HepG2 (cell line): ENCODE measurements at regions not wholly inside any gene's neighbourhood (a gene's known extent, or its start where the extent isn't known, plus 50 kb on each side); places are given as distances from the start of the nearest gene placed in this dataset.

Experiments used
- ATAC-seq: fragments of 200-7000 bp; cut with Tn5 transposase; 3 replicates; pipeline ENCODE4 v1.9.1; 2020; ENCODE audit warnings: mild to moderate bottlenecking, moderate library complexity
- BruUV-seq: library from RNA; stranded (reverse); fragments of 400-500 nt; replicated peaks from 2 replicates; lab custom pipeline; 2021; lab: Mats Ljungman, UMichigan
- CTCF ChIA-PET: fragments of 300-600 bp; formaldehyde crosslinking; extraction: SDS; loops from one replicate; lab custom pipeline; 2021; ENCODE audit warnings: low total read pairs, inconsistent platforms, low intra/inter-chr PET ratio; lab: Yijun Ruan, JAX
- POLR2A ChIA-PET: fragments of 350-600 bp; sonication (Branson Sonifier 250); formaldehyde crosslinking; loops from one replicate; lab custom pipeline; 2020; ENCODE audit warnings: antibody characterized with exemption, inconsistent platforms; lab: Yijun Ruan, JAX
- DNase-seq: peaks from one replicate; pipeline ENCODE4 v3.0.0-alpha.2; 2015; ENCODE audit warnings: low spot score
- FAIRE-seq: peaks from 3 replicates; lab custom pipeline; 2011; peaks lifted over from hg19 to GRCh38; lab: Jason Lieb, UNC
- H2AFZ ChIP-seq: one replicate; pipeline ENCODE4 v1.6.1; 2011; ENCODE audit warnings: low read length, inconsistent platforms
- H3K27ac ChIP-seq: fragments of 300-600 bp; 3 replicates; pipeline ENCODE4 v1.8.0; 2011; ENCODE audit warnings: mixed run types, mild to moderate bottlenecking, mixed read lengths, low read length, inconsistent platforms; ENCODE audit not compliant: insufficient read depth; ENCODE audit errors: extremely low read length
- H3K27me3 ChIP-seq, 2 experiments: fragments of 200-600 bp in 1 of 2; 2 replicates in 1 of 2; 3 replicates in 1 of 2; pipeline versions ENCODE4 v1.6.0 to v1.8.0; 2011; ENCODE audit warnings: low read length in 2 of 2, mild to moderate bottlenecking in 2 of 2, moderate library complexity in 2 of 2, inconsistent platforms in 1 of 2; ENCODE audit not compliant: insufficient read depth in 2 of 2, control insufficient read depth in 1 of 2
- H3K36me3 ChIP-seq, 2 experiments: fragments of 200-600 bp in 1 of 2; replicated peaks in 1 of 2; 2 replicates in 1 of 2; 3 replicates in 1 of 2; pipeline versions ENCODE4 v1.5.1 to v1.8.0; 2011; ENCODE audit warnings: low read length in 2 of 2, inconsistent platforms in 1 of 2; ENCODE audit not compliant: insufficient read depth in 2 of 2, control insufficient read depth in 1 of 2
- H3K4me1 ChIP-seq: 2 replicates; pipeline ENCODE4 v1.5.1; 2012; ENCODE audit warnings: low read length, inconsistent platforms; ENCODE audit not compliant: insufficient read depth
- H3K4me2 ChIP-seq: 2 replicates; pipeline ENCODE4 v1.6.0; 2011; ENCODE audit warnings: low read depth, low read length, inconsistent platforms
- H3K4me3 ChIP-seq, 3 experiments: fragments of 200-600 bp in 1 of 3; sonication (generic), shearing (Covaris generic) in 1 of 3; replicated peaks in 1 of 3; 2 replicates each; pipeline ENCODE4 v1.5.1; 2011 to 2016; ENCODE audit warnings: low read length in 3 of 3, inconsistent platforms in 2 of 3, low read depth in 2 of 3, mild to moderate bottlenecking in 2 of 3, control low read depth in 1 of 3, mixed read lengths in 1 of 3; ENCODE audit not compliant: insufficient read depth in 1 of 3
- H3K79me2 ChIP-seq: one replicate; pipeline ENCODE4 v1.6.1; 2011; ENCODE audit warnings: low read length, inconsistent platforms; ENCODE audit not compliant: insufficient read depth
- H3K9ac ChIP-seq: 2 replicates; pipeline ENCODE4 v1.6.0; 2011; ENCODE audit warnings: mild to moderate bottlenecking, low read depth, low read length, inconsistent platforms; ENCODE audit not compliant: insufficient read depth
- H3K9me3 ChIP-seq: 2 replicates; pipeline ENCODE4 v1.5.1; 2012; ENCODE audit warnings: mild to moderate bottlenecking, low read length
- H4K20me1 ChIP-seq: 2 replicates; pipeline ENCODE4 v1.6.0; 2011; ENCODE audit warnings: inconsistent platforms, mild to moderate bottlenecking, low read length, moderate library complexity; ENCODE audit not compliant: insufficient read depth
- AKAP8 ChIP-seq: sonication (generic); formaldehyde crosslinking; IDR thresholded peaks from 2 replicates; pipeline ENCODE4 v1.5.1; 2020; ENCODE audit warnings: mild to moderate bottlenecking, missing genetic modification reagents
- CHCHD3 ChIP-seq: sonication (generic); formaldehyde crosslinking; IDR thresholded peaks from 2 replicates; pipeline ENCODE4 v1.8.0; 2022; ENCODE audit warnings: mild to moderate bottlenecking, missing genetic modification reagents, moderate library complexity
- DNMT1 ChIP-seq: sonication (generic); formaldehyde crosslinking; IDR thresholded peaks from 2 replicates; pipeline ENCODE4 v1.5.1; 2020; ENCODE audit warnings: mild to moderate bottlenecking, missing genetic modification reagents
- ETS1 ChIP-seq: sonication (generic); formaldehyde crosslinking; IDR thresholded peaks from 2 replicates; pipeline ENCODE4 v1.4.0; 2020; ENCODE audit warnings: missing genetic modification reagents
- HNRNPLL ChIP-seq: fragments of 200-400 bp; formaldehyde crosslinking; IDR thresholded peaks from 2 replicates; pipeline ENCODE4 v1.6.1; 2017; ENCODE audit warnings: mild to moderate bottlenecking, low read depth, low read length; ENCODE audit not compliant: poor library complexity, severe bottlenecking
- JUNB ChIP-seq: sonication (generic); formaldehyde crosslinking; IDR thresholded peaks from 2 replicates; pipeline ENCODE4 v1.8.0; 2022; ENCODE audit warnings: missing genetic modification reagents, mild to moderate bottlenecking, borderline replicate concordance
- KDM3A ChIP-seq: IDR thresholded peaks from 2 replicates; pipeline ENCODE4 v1.6.1; 2018; ENCODE audit warnings: low read depth, missing compliant biosample characterization
- MXI1 ChIP-seq: IDR thresholded peaks from 3 replicates; pipeline ENCODE4 v1.6.1; 2012; ENCODE audit warnings: low read depth, low read length, inconsistent platforms, borderline replicate concordance
- NAIF1 ChIP-seq: sonication (generic); formaldehyde crosslinking; IDR thresholded peaks from 2 replicates; pipeline ENCODE4 v1.5.0; 2020; ENCODE audit warnings: mild to moderate bottlenecking, missing genetic modification reagents, borderline replicate concordance
- PAX8 ChIP-seq: sonication (generic); formaldehyde crosslinking; IDR thresholded peaks from 2 replicates; pipeline ENCODE4 v1.8.0; 2022; ENCODE audit warnings: mild to moderate bottlenecking, missing genetic modification reagents, borderline replicate concordance
- PBX2 ChIP-seq: IDR thresholded peaks from 2 replicates; pipeline ENCODE4 v1.6.1; 2016; ENCODE audit warnings: control low read depth
- PRDM4 ChIP-seq: sonication (generic); formaldehyde crosslinking; IDR thresholded peaks from 2 replicates; pipeline ENCODE4 v1.9.0; 2021; ENCODE audit warnings: missing genetic modification reagents, borderline replicate concordance
- SMARCC2 ChIP-seq: fragments of 450-650 bp; IDR thresholded peaks from 2 replicates; pipeline ENCODE4 v1.6.1; 2017; ENCODE audit warnings: antibody characterized with exemption, mild to moderate bottlenecking
- ZMYM2 ChIP-seq: sonication (generic); formaldehyde crosslinking; IDR thresholded peaks from 2 replicates; pipeline ENCODE4 v1.8.0; 2022; ENCODE audit warnings: mild to moderate bottlenecking, missing genetic modification reagents
- ZNF563 ChIP-seq: sonication (generic); formaldehyde crosslinking; IDR thresholded peaks from 2 replicates; pipeline ENCODE4 v1.8.0; 2022; ENCODE audit warnings: mild to moderate bottlenecking, moderate library complexity, missing genetic modification reagents
- ZNF567 ChIP-seq: sonication (generic); formaldehyde crosslinking; IDR thresholded peaks from 2 replicates; pipeline ENCODE4 v1.8.1; 2023; ENCODE audit warnings: mild to moderate bottlenecking, missing genetic modification reagents, borderline replicate concordance
- ZNF747 ChIP-seq: sonication (generic); formaldehyde crosslinking; IDR thresholded peaks from 2 replicates; pipeline ENCODE4 v1.8.1; 2023; ENCODE audit warnings: missing genetic modification reagents, mild to moderate bottlenecking, borderline replicate concordance
- WGBS: methylation state at CpG from one replicate; pipeline ENCODE4 v1.1.6; 2017; ENCODE audit warnings: low lambda C conversion rate; 5-methylcytosine and 5-hydroxymethylcytosine counted together
- in situ Hi-C: cut with HindIII; loops from 2 replicates; pipeline ENCODE4 v1.10.0; 2017; ENCODE audit warnings: low pct_unique_long_range_greater_than_20kb; ENCODE audit not compliant: extremely low pct_ligation_motif_present
- intact Hi-C: fragments of 100-400 bp; cut with micrococcal nuclease; formaldehyde crosslinking; loops from one replicate; pipeline ENCODE4 v1.10.0; 2022; ENCODE audit not compliant: unreplicated experiment

GRCh38 chr4:174173360-174173759 is 110.1 kb downstream of the FBXO8 start:
- no peak for FAIRE-seq
- 4% methylated on average over 1 of the region's 1 CpG for WGBS
- TF ChIP-seq ZNF747: no peak
- TF ChIP-seq NAIF1 (CRISPR knock-in tag): no peak
- TF ChIP-seq ZMYM2: no peak
- TF ChIP-seq MXI1: no peak
- no peak for TF ChIP-seq KDM3A (CRISPR knock-in tag)
- no peak for TF ChIP-seq CHCHD3 (CRISPR knock-in tag)
- TF ChIP-seq DNMT1 (CRISPR knock-in tag): no peak
- no peak for TF ChIP-seq AKAP8

GRCh38 chr4:174172274-174172673 is 111.2 kb downstream of the FBXO8 start:
- no TSS peak for BruUV-seq
- H2AFZ ChIP-seq: no peak overlapping the region
- no peaks in the 10 kb centered on the region for H3K79me2 ChIP-seq
- no peak for ATAC-seq
- POLR2A ChIA-PET: no interaction called here
- no peak overlapping the region for H3K4me3 ChIP-seq
- no peak overlapping the region for H3K27ac ChIP-seq
- no peak for FAIRE-seq
- no peaks in the 10 kb centered on the region for H3K9me3 ChIP-seq
- no peaks in the 10 kb centered on the region for H3K36me3 ChIP-seq
- H4K20me1 ChIP-seq: no peaks in the 10 kb centered on the region
- H3K4me2 ChIP-seq: no peak overlapping the region
- no peak overlapping the region for H3K9ac ChIP-seq
- H3K27me3 ChIP-seq: no peaks in the 10 kb centered on the region
- no peak for DNase-seq
- intact Hi-C loops: no loop called here
- in situ Hi-C loops: no loop called here
- CTCF ChIA-PET: no interaction called here
- 1% methylated on average over 3 of the region's 3 CpGs for WGBS
- H3K4me1 ChIP-seq: no peaks in the 10 kb centered on the region
- no peak for TF ChIP-seq PBX2 (CRISPR knock-in tag)
- TF ChIP-seq PAX8 (CRISPR knock-in tag): no peak
- no peak for TF ChIP-seq PRDM4 (CRISPR knock-in tag)
- TF ChIP-seq ZNF563 (CRISPR knock-in tag): no peak
- TF ChIP-seq ETS1: no peak
- no peak for TF ChIP-seq ZNF567 (CRISPR knock-in tag)
- TF ChIP-seq HNRNPLL: no peak
- no peak for TF ChIP-seq SMARCC2
- TF ChIP-seq JUNB (CRISPR knock-in tag): no peak

More at GRCh38 chr4:174173360-174173759, 110.1 kb downstream of the FBXO8 start:
- Histone ChIP-seq H3K9ac (no peak overlapping the region), H3K4me1 (no peaks in the 10 kb centered on the region), H3K79me2 (no peaks in the 10 kb centered on the region), H2AFZ (no peak overlapping the region), H3K9me3 (no peaks in the 10 kb centered on the region), H3K27ac (no peak overlapping the region), H3K4me3 (no peak overlapping the region), H3K27me3 (no peaks in the 10 kb centered on the region), H4K20me1 (no peaks in the 10 kb centered on the region), H3K4me2 (no peak overlapping the region), H3K36me3 (no peaks in the 10 kb centered on the region)
- intact Hi-C loops (no loop called here), in situ Hi-C loops (no loop called here)
- BruUV-seq: no TSS peak
- POLR2A ChIA-PET: no interaction called here
- ATAC-seq (no peak), DNase-seq (no peak)
- CTCF ChIA-PET: no interaction called here
